OCI-LY1 (cell line): ENCODE measurements at regions not wholly inside any gene's neighbourhood (a gene's known extent, or its start where the extent isn't known, plus 50 kb on each side); places are given as distances from the start of the nearest gene placed in this dataset.

ENCODE experiments used
- H2AFZ ChIP-seq: fragments of 200-600 bp; sonication (generic), shearing (Covaris generic); 2 replicates; pipeline ENCODE4 v1.6.0; 2014; ENCODE audit warnings: antibody characterized with exemption, mild to moderate bottlenecking, low read length
- H3F3A ChIP-seq: fragments of 200-600 bp; sonication (generic), shearing (Covaris generic); 2 replicates; pipeline ENCODE4 v1.6.0; 2014; ENCODE audit warnings: mild to moderate bottlenecking, antibody characterized with exemption, low read length, moderate library complexity; ENCODE audit not compliant: insufficient read depth
- H3K27ac ChIP-seq: fragments of 200-600 bp; sonication (generic); 2 replicates; pipeline ENCODE4 v1.5.1; 2014; ENCODE audit warnings: low read length, mixed run types, mild to moderate bottlenecking, low read depth; ENCODE audit not compliant: poor library complexity, severe bottlenecking
- H3K27me3 ChIP-seq: fragments of 200-600 bp; sonication (generic); 2 replicates; pipeline ENCODE4 v1.6.0; 2014; ENCODE audit warnings: antibody characterized with exemption, mild to moderate bottlenecking, low read length, moderate library complexity; ENCODE audit not compliant: insufficient read depth
- H3K36me3 ChIP-seq: fragments of 200-600 bp; sonication (generic); 2 replicates; pipeline ENCODE4 v1.6.1; 2014; ENCODE audit warnings: mild to moderate bottlenecking, antibody characterized with exemption, low read length, moderate library complexity, mixed read lengths; ENCODE audit not compliant: insufficient read depth
- H3K4me1 ChIP-seq: fragments of 200-600 bp; sonication (generic); 2 replicates; pipeline ENCODE4 v1.5.1; 2014; ENCODE audit warnings: mild to moderate bottlenecking, low read length, moderate library complexity; ENCODE audit not compliant: insufficient read depth, severe bottlenecking
- H3K4me2 ChIP-seq: fragments of 200-600 bp; sonication (generic), shearing (Covaris generic); 2 replicates; pipeline ENCODE4 v1.6.1; 2014; ENCODE audit warnings: low read length
- H3K4me3 ChIP-seq: fragments of 200-600 bp; sonication (generic); 2 replicates; pipeline ENCODE4 v1.5.1; 2014; ENCODE audit warnings: low read length, low read depth, mild to moderate bottlenecking, mixed read lengths; ENCODE audit not compliant: poor library complexity, severe bottlenecking
- H3K79me2 ChIP-seq: fragments of 200-600 bp; shearing (Covaris generic); 2 replicates; pipeline ENCODE4 v1.6.1; 2016; ENCODE audit warnings: mixed run types, low read length, mixed read lengths; ENCODE audit not compliant: insufficient read depth
- H3K9ac ChIP-seq: fragments of 200-600 bp; sonication (generic), shearing (Covaris generic); 2 replicates; pipeline ENCODE4 v1.6.1; 2014; ENCODE audit warnings: mild to moderate bottlenecking, low read length, mixed read lengths
- H3K9me2 ChIP-seq: fragments of 200-600 bp; sonication (generic), shearing (Covaris generic); 2 replicates; pipeline ENCODE4 v1.6.1; 2014; ENCODE audit warnings: low read depth, mild to moderate bottlenecking, low read length, mixed read lengths
- H3K9me3 ChIP-seq: fragments of 200-600 bp; shearing (Covaris generic); 2 replicates; pipeline ENCODE4 v1.6.1; 2014; ENCODE audit warnings: low read length, mixed read lengths
- H4K20me1 ChIP-seq: fragments of 200-600 bp; sonication (generic), shearing (Covaris generic); 2 replicates; pipeline ENCODE4 v1.6.0; 2016; ENCODE audit warnings: mild to moderate bottlenecking, low read length; ENCODE audit not compliant: insufficient read depth
- EZH2 ChIP-seq: fragments of 200-600 bp; sonication (generic), shearing (Covaris generic); IDR thresholded peaks from 2 replicates; pipeline ENCODE4 v1.8.0; 2017; ENCODE audit warnings: borderline replicate concordance, mixed run types, mild to moderate bottlenecking, antibody characterized with exemption, low read length, moderate library complexity, mixed read lengths
- TF ChIP-seq, protein P1 (sequence below): fragments of 200-600 bp; sonication (generic), shearing (Covaris generic); IDR thresholded peaks from 2 replicates; pipeline ENCODE4 v1.5.1; 2017; ENCODE audit warnings: mild to moderate bottlenecking, antibody characterized with exemption, low read length, moderate library complexity, mixed read lengths

DNA sequence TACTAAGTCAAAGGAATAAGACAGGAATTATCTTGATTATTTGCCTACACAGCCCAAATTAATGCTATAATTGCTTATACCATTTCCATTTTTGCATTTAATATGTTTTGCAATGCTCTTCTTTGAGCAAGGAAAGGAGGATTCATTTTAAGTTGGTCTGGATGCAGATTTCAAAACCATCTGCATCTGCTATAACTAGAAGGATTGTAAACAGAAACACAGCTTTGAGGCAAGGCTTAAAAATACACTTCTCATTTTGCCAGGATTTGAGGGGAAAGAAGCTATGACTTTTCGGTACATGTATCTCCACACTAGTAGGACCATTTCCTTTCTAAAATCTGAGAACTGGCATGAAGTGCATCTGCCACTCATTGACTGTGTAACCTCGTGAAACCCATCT is 95.9 kb upstream of the MTNR1B start:
- Histone ChIP-seq H3K4me2 (no peak overlapping the region), H3K9me3 (no peaks in the 10 kb centered on the region), H3K79me2 (no peaks in the 10 kb centered on the region), H3K27ac (no peak overlapping the region), H3K9me2 (no peaks in the 10 kb centered on the region), H4K20me1 (no peaks in the 10 kb centered on the region), H3K4me3 (no peak overlapping the region), H3K36me3 (no peaks in the 10 kb centered on the region), H3F3A (no peaks in the 10 kb centered on the region), H3K9ac (no peak overlapping the region), H2AFZ (no peak overlapping the region), H3K4me1 (no peaks in the 10 kb centered on the region), H3K27me3 (no peaks in the 10 kb centered on the region)
- no peak for TF ChIP-seq EZH2
- TF ChIP-seq, protein P1, sequence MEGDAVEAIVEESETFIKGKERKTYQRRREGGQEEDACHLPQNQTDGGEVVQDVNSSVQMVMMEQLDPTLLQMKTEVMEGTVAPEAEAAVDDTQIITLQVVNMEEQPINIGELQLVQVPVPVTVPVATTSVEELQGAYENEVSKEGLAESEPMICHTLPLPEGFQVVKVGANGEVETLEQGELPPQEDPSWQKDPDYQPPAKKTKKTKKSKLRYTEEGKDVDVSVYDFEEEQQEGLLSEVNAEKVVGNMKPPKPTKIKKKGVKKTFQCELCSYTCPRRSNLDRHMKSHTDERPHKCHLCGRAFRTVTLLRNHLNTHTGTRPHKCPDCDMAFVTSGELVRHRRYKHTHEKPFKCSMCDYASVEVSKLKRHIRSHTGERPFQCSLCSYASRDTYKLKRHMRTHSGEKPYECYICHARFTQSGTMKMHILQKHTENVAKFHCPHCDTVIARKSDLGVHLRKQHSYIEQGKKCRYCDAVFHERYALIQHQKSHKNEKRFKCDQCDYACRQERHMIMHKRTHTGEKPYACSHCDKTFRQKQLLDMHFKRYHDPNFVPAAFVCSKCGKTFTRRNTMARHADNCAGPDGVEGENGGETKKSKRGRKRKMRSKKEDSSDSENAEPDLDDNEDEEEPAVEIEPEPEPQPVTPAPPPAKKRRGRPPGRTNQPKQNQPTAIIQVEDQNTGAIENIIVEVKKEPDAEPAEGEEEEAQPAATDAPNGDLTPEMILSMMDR = no peak

DNA sequence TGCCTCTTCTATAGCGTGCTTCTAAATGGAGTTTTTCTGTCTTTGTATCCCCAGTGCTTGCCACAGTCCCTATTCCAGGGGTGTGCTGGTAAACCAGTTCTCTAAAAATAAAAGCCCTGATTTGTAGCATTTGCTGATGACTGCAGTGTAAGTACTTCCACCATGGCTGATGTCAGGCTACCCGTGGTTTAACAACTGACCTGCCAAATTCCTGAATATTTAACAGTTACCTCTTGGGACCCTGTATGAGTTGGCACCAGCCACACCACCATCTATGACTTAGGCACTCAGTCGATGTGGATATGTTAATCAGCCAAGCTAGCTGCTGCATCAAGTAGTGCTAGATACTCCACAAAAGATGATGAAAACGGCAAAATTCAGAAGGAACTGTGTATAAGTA is 94.0 kb upstream of the MTNR1B start:
- Histone ChIP-seq H3K4me2 (no peak overlapping the region), H3K9ac (no peak overlapping the region), H4K20me1 (no peaks in the 10 kb centered on the region), H3K27ac (no peak overlapping the region), H3K4me1 (no peaks in the 10 kb centered on the region), H3K36me3 (no peaks in the 10 kb centered on the region), H3K9me3 (no peaks in the 10 kb centered on the region), H3F3A (no peaks in the 10 kb centered on the region), H3K79me2 (no peaks in the 10 kb centered on the region), H2AFZ (no peak overlapping the region), H3K27me3 (no peaks in the 10 kb centered on the region), H3K4me3 (no peak overlapping the region), H3K9me2 (no peaks in the 10 kb centered on the region)
- TF ChIP-seq EZH2 = no peak
- TF ChIP-seq, protein P1 = no peak

DNA sequence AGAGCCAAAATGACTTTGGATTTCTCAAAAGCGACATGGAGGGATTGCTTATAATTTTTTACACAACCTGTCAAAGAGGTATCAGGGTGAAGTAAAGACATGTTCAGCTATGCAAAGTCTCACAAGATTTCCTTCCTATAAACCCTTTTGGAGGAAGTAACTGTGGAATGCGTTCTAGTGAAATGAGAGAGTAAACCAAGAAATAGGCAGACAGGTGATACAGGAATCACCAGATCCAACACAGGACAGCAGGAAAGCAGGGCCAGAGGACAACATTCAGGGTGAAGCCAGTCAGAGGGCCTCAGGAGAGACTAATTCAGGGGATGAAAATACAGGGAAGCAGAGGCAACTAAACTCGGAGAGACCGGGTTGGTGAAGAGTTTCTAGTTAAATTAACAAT is 90.4 kb upstream of the MTNR1B start:
- Histone ChIP-seq H3K9me3 (no peaks in the 10 kb centered on the region), H3K4me1 (no peaks in the 10 kb centered on the region), H3K9ac (no peak overlapping the region)

More for the DNA sequence above, 90.4 kb upstream of the MTNR1B start:
- Histone ChIP-seq H3F3A (no peaks in the 10 kb centered on the region), H3K4me3 (no peak overlapping the region), H3K36me3 (no peaks in the 10 kb centered on the region), H3K9me2 (no peaks in the 10 kb centered on the region), H2AFZ (no peak overlapping the region), H3K79me2 (no peaks in the 10 kb centered on the region), H3K27me3 (no peaks in the 10 kb centered on the region), H4K20me1 (no peaks in the 10 kb centered on the region), H3K27ac (no peak overlapping the region), H3K4me2 (no peak overlapping the region)
- TF ChIP-seq, protein P1 = no peak
- no peak for TF ChIP-seq EZH2
